ENCODE measurements at regions not wholly inside any gene's neighbourhood (a gene's known extent, or its start where the extent isn't known, plus 50 kb on each side); places are given as distances from the start of the nearest gene placed in this dataset.

GRCh38 chr5:133732536-133732935 is 120.2 kb upstream of the FSTL4 start:
- DNase-seq = no peak

GRCh38 chr5:133731951-133732350 is 119.6 kb upstream of the FSTL4 start:
- no peak for DNase-seq

GRCh38 chr5:133730866-133731265 is 118.5 kb upstream of the FSTL4 start:
- no peak for DNase-seq

GRCh38 chr5:133730346-133730745 is 118.0 kb upstream of the FSTL4 start:
- DNase-seq = no peak

GRCh38 chr5:133729800-133730199 is 117.5 kb upstream of the FSTL4 start:
- DNase-seq = no peak

GRCh38 chr5:133728475-133728874 is 116.1 kb upstream of the FSTL4 start:
- DNase-seq = no peak

- DNase-seq = no peak
Observed at GRCh38 chr5:133727636-133728035, 115.3 kb upstream of the FSTL4 start.

GRCh38 chr5:133723651-133724366 is 111.5 kb upstream of the FSTL4 start:
- DNase-seq = no peak

GRCh38 chr5:133723126-133723525 is 110.8 kb upstream of the FSTL4 start:
- no peak for DNase-seq

GRCh38 chr5:133721365-133721764 is 109.0 kb upstream of the FSTL4 start:
- no peak for DNase-seq

GRCh38 chr5:133718457-133718856 is 106.1 kb upstream of the FSTL4 start:
- no peak for DNase-seq

- DNase-seq = no peak
Observed at GRCh38 chr5:133716532-133717183, 104.3 kb upstream of the FSTL4 start.

GRCh38 chr5:133715616-133716015 is 103.3 kb upstream of the FSTL4 start:
- DNase-seq = no peak

GRCh38 chr5:133715216-133715615 is 102.9 kb upstream of the FSTL4 start:
- DNase-seq = no peak

GRCh38 chr5:133714161-133714915 is 102.0 kb upstream of the FSTL4 start:
- no peak for DNase-seq

GRCh38 chr5:133713751-133714150 is 101.4 kb upstream of the FSTL4 start:
- no peak for DNase-seq

- no peak for DNase-seq
Observed at GRCh38 chr5:133713209-133713608, 100.9 kb upstream of the FSTL4 start.

GRCh38 chr5:133712562-133712961 is 100.2 kb upstream of the FSTL4 start:
- DNase-seq = no peak

- DNase-seq = peak; percentile 62
Observed at GRCh38 chr5:133709209-133709725, 96.9 kb upstream of the FSTL4 start.

- no peak for DNase-seq
Observed at GRCh38 chr5:133708331-133708850, 96.0 kb upstream of the FSTL4 start.

GRCh38 chr5:133707629-133708028 is 95.3 kb upstream of the FSTL4 start:
- no peak for DNase-seq

GRCh38 chr5:133706506-133707430 is 94.4 kb upstream of the FSTL4 start:
- no peak for DNase-seq

Measured in eye (tissue), 1 donor.